ENCODE measurements at regions not wholly inside any gene's neighbourhood (a gene's known extent, or its start where the extent isn't known, plus 50 kb on each side); places are given as distances from the start of the nearest gene placed in this dataset.

DNA sequence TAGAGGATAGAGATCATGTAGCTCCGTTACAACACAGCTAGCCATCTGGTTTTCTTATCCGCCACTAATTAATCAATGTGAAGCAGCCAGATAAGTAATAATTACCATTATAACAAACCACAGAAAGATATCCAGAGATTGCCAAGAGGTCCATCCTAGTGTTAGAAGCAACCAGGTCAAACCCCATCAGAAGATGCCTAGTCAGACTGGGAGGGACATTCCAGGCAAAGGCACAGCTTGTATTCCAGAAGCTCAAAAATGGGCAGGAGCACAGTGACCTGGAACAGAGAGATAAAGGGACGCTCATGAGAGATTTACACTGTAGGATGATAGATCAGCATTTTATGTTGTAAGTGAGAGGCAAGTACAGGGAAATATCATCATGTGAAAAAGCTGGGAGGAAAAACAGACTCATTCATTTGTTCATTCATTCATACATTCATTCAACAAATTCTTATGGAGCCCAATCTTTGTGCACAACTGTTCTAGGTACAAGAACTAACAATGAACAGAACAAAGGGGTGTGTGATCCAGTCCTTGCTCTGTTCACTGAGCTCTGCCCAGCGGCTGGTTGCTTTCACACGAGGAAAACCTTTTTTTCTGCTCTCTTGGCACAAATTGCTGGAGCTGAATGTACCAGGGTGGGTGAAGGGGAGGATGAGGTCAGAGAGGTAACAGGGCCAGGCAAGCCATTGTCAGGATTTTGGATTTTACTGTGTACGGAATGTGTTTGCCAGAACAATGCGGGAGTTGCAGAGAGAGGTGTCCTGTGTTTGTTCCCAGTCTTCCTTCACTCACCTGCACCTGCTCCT lies 240.8 kb upstream of the FGGY start:
- no peaks in the 10 kb centered on the region for H3K9me3 ChIP-seq (ENCODE audit: control insufficient read depth, low read length)
- H3K36me3 ChIP-seq (ENCODE audit: control insufficient read depth, insufficient read depth, low read length), result no peaks in the 10 kb centered on the region
- peaks cover 40% of the 10 kb centered on the region for H3K4me1 ChIP-seq (ENCODE audit: control insufficient read depth, insufficient read depth, low read length)
- H3K9ac ChIP-seq (ENCODE audit: low read length), result no peak overlapping the region
- no peaks in the 10 kb centered on the region for H3K27me3 ChIP-seq (ENCODE audit: control insufficient read depth, insufficient read depth, low read length)
- no peak overlapping the region for H3K4me3 ChIP-seq (ENCODE audit: low read length)

DNA sequence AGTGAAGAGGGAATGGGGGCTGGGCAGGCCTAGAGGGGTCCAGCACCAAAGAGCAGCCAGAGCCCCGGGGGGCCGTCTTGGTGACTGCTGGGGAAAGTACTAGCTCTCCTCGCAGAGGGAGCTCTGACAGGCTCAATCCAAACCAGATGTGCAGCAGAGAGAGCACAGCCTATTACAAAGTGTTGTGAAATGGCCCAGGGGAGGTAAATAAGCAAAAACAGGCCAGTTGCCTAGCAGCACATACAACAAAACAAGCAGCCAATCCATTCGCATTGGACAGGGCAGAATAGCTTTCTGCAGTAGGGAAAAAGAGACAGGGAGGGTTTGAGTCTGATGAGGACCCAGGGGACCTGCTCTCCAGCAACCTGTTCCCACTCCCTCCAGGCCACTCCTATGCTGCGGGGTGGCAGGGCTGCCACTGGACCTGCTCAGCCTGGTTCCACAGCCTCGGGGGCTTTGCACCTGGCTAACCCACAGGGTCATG lies 239.6 kb upstream of the FGGY start:
- no peaks in the 10 kb centered on the region for H3K36me3 ChIP-seq (ENCODE audit: control insufficient read depth, insufficient read depth, low read length)
- H3K9ac ChIP-seq (ENCODE audit: low read length), result peak overlapping the region; percentile 16
- no peaks in the 10 kb centered on the region for H3K9me3 ChIP-seq (ENCODE audit: control insufficient read depth, low read length)
- H3K4me1 ChIP-seq (ENCODE audit: control insufficient read depth, insufficient read depth, low read length), result peaks cover 44% of the 10 kb centered on the region
- H3K27me3 ChIP-seq (ENCODE audit: control insufficient read depth, insufficient read depth, low read length), result no peaks in the 10 kb centered on the region
- H3K4me3 ChIP-seq (ENCODE audit: low read length), result no peak overlapping the region

DNA sequence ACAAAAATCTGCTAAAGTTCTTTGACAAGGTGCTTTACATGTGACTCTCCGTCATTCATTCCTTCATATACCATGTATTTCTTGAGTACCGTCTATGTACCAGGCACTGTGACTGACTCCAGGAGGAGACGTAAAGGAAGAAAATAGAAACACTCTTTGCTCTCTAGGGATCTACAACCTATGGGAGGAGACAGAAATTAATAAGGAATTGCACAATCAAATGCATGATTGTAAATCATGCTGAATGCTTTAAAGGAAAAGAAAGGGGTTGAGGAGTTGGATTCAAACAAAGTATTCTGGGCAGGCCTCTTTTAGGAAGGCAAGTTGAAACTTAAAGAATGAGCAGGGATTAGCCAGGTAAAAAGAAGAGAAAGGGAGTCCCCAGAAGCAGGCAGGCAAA lies 239.1 kb upstream of the FGGY start:
- Histone ChIP-seq H3K27me3 (ENCODE audit: control insufficient read depth, insufficient read depth, low read length) (no peaks in the 10 kb centered on the region), H3K9ac (ENCODE audit: low read length) (peak overlapping the region; percentile 16), H3K9me3 (ENCODE audit: control insufficient read depth, low read length) (no peaks in the 10 kb centered on the region), H3K36me3 (ENCODE audit: control insufficient read depth, insufficient read depth, low read length) (no peaks in the 10 kb centered on the region), H3K4me1 (ENCODE audit: control insufficient read depth, insufficient read depth, low read length) (peaks cover 41% of the 10 kb centered on the region), H3K4me3 (ENCODE audit: low read length) (no peak overlapping the region)

DNA sequence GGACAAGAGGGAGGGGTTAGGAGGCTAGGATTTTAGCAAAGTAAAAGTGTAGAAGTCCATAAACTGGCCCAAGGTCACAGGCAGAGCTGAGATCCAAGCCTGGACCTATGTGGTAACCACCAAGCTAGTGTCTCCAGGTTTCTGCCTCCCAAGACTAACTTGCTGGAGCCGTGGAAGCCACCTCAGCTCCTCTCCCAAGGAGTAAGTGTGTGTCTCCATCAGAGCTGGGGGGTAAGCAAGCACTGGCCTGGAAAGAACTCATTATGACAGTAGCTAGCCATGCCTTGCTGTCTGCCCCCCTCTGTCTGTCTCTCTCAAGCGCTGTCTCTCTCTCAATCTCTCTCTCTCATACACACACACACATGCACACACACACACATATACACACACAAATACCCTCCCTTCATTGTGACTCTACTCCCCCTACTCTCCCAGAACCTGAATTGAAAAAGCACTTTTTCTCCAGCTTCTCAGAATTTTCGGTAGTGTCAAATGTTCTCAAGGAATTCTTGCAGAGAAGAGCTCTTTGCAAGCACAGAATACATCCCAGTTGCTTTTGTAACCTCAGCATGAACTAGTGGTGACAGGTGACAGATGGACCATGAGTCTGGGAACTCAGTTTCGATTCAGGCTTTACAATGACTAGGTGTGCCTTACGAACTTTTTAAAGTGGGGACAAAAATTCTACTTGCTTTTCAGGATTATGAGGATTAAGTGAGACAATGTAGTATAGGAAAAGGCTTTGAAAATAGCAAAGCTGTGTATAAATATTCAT lies 238.0 kb upstream of the FGGY start:
- no peaks in the 10 kb centered on the region for H3K27me3 ChIP-seq (ENCODE audit: control insufficient read depth, insufficient read depth, low read length)
- no peaks in the 10 kb centered on the region for H3K36me3 ChIP-seq (ENCODE audit: control insufficient read depth, insufficient read depth, low read length)
- no peak overlapping the region for H3K4me3 ChIP-seq (ENCODE audit: low read length)
- peaks cover 45% of the 10 kb centered on the region for H3K4me1 ChIP-seq (ENCODE audit: control insufficient read depth, insufficient read depth, low read length)
- H3K9ac ChIP-seq (ENCODE audit: low read length), result no peak overlapping the region
- H3K9me3 ChIP-seq (ENCODE audit: control insufficient read depth, low read length), result no peaks in the 10 kb centered on the region

DNA sequence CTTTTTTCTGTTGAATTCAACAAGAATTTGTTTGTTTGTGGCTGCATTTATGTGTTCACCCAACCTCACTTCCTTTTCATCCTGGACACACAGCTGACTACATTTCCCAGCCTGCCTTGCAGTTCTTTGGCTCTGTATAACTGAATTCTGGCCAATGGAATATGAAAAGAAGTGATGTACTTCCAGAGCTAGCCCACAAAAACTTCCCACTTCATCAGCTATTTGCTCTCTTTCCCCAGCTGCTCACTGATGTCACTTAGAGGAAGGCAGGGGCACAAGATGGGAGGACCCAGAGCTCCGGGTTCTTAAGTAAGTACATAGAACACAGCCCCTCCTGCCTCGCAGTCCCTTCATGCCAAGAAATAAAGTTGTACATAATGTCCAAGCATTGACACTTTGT lies 235.0 kb upstream of the FGGY start:
- no peak overlapping the region for H3K9ac ChIP-seq (ENCODE audit: low read length)
- no peaks in the 10 kb centered on the region for H3K27me3 ChIP-seq (ENCODE audit: control insufficient read depth, insufficient read depth, low read length)
- H3K4me3 ChIP-seq (ENCODE audit: low read length), result no peak overlapping the region

DNA sequence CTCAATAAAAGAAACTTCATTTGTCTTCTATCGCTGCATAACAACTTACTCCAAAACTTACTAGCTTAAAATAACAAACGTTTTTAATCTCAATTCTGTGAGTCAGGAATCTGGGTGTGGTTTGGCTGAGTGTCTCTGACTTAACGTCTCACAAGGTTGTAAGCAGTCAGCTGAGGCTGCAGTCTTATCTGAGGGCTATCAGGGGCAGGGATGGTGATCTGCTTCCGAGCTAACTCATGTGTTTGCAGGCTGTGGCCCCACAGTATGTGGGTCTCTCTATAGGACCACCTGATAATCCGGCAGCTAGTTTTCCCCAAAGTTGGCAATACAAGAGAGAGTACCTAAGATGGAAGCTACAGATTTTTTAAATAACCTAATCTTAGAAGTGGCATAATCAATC lies 234.2 kb upstream of the FGGY start:
- Histone ChIP-seq H3K27me3 (ENCODE audit: control insufficient read depth, insufficient read depth, low read length) (no peaks in the 10 kb centered on the region), H3K9ac (ENCODE audit: low read length) (no peak overlapping the region), H3K4me1 (ENCODE audit: control insufficient read depth, insufficient read depth, low read length) (peaks cover 21% of the 10 kb centered on the region), H3K4me3 (ENCODE audit: low read length) (no peak overlapping the region), H3K9me3 (ENCODE audit: control insufficient read depth, low read length) (no peaks in the 10 kb centered on the region), H3K36me3 (ENCODE audit: control insufficient read depth, insufficient read depth, low read length) (no peaks in the 10 kb centered on the region)

More for the DNA sequence above, 235.0 kb upstream of the FGGY start:
- peaks cover 30% of the 10 kb centered on the region for H3K4me1 ChIP-seq (ENCODE audit: control insufficient read depth, insufficient read depth, low read length)
- H3K9me3 ChIP-seq (ENCODE audit: control insufficient read depth, low read length), result no peaks in the 10 kb centered on the region
- H3K36me3 ChIP-seq (ENCODE audit: control insufficient read depth, insufficient read depth, low read length), result no peaks in the 10 kb centered on the region

DNA sequence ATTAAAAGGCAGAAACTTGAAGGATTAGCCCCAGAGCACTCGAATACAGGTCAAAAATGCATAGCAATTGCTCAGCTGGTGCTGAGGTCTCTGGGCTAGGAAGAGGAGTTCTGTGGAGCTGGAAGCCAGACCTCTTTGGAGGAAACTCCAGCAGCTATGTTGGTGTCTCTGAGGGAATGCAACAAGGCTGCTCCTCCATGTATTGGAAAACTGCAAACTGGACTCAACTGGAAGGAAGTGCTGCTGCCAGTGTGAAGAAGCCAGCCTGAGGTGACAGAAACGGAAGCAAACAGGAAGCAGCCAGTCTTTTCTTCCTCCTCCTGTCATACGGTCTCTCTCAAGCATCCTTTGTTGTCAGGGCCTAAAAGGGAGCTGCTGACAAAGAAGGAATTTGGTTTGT lies 233.4 kb upstream of the FGGY start:
- Histone ChIP-seq H3K9me3 (ENCODE audit: control insufficient read depth, low read length) (no peaks in the 10 kb centered on the region), H3K4me3 (ENCODE audit: low read length) (no peak overlapping the region), H3K27me3 (ENCODE audit: control insufficient read depth, insufficient read depth, low read length) (no peaks in the 10 kb centered on the region)

DNA sequence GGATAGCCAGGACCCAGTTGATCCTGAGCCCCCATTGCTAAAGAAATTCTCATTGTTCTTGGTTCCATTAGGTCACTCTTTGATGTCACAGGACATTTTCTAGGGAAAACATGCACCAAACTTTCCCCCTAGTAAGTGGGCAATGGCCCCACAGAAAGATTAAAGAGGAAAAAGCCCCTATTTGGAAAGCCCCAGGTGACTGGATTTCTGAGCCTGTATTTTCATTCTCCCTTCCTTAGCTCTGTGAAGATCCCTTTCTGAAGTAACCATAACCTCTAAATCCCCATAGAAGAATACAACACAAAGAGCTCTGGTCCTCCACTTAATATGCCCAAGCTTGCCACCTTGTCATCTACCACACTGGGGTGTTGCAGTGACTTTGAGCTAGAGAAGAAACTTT lies 232.3 kb upstream of the FGGY start:
- Histone ChIP-seq H3K4me1 (ENCODE audit: control insufficient read depth, insufficient read depth, low read length) (peaks cover 13% of the 10 kb centered on the region), H3K9me3 (ENCODE audit: control insufficient read depth, low read length) (no peaks in the 10 kb centered on the region), H3K36me3 (ENCODE audit: control insufficient read depth, insufficient read depth, low read length) (no peaks in the 10 kb centered on the region), H3K27me3 (ENCODE audit: control insufficient read depth, insufficient read depth, low read length) (no peaks in the 10 kb centered on the region), H3K4me3 (ENCODE audit: low read length) (no peak overlapping the region), H3K9ac (ENCODE audit: low read length) (no peak overlapping the region)

More for the DNA sequence above, 233.4 kb upstream of the FGGY start:
- Histone ChIP-seq H3K36me3 (ENCODE audit: control insufficient read depth, insufficient read depth, low read length) (no peaks in the 10 kb centered on the region), H3K9ac (ENCODE audit: low read length) (no peak overlapping the region), H3K4me1 (ENCODE audit: control insufficient read depth, insufficient read depth, low read length) (peaks cover 13% of the 10 kb centered on the region)

DNA sequence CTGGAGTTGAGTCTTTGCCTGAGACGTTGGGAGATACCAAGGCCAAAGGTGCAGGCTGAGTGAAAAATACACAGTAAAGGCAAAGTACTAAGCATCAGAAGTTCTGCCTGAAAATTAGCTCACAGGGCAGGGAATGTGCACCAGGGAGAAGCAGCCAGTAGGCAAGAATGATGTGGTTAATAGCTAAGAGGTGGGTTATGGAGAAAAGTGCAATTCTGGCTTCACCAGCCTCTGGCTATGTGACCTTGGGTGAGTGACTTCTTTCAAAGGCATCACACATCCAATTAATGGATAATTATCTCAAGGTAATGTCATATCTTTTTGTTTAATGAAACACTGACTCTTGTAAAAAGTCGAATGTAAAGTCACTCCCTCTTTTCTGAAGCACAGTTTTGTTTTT lies 230.7 kb upstream of the FGGY start:
- H3K4me1 ChIP-seq (ENCODE audit: control insufficient read depth, insufficient read depth, low read length), result peaks cover 23% of the 10 kb centered on the region
- H3K27me3 ChIP-seq (ENCODE audit: control insufficient read depth, insufficient read depth, low read length), result no peaks in the 10 kb centered on the region
- H3K4me3 ChIP-seq (ENCODE audit: low read length), result no peak overlapping the region
- no peaks in the 10 kb centered on the region for H3K9me3 ChIP-seq (ENCODE audit: control insufficient read depth, low read length)
- H3K9ac ChIP-seq (ENCODE audit: low read length), result no peak overlapping the region
- no peaks in the 10 kb centered on the region for H3K36me3 ChIP-seq (ENCODE audit: control insufficient read depth, insufficient read depth, low read length)

DNA sequence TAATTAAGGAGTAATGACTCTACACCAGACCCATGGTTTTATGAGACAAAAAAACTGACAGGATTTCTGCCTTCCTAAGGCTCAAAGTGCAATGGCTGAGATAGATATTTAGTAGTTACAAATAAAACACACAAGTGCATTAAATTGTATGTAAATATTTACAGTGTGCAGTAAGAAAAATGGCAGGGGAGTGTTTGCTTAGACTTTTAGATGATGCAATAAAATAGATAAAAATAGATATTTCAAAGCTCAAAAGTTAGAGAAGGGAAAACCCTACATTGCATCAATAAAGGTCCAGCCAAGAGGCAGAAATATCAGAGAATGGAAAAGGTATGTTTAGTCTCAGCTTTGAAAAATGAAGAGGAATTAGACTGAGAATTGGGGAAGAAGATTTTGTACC lies 226.3 kb upstream of the FGGY start:
- Histone ChIP-seq H3K9ac (ENCODE audit: low read length) (no peak overlapping the region), H3K9me3 (ENCODE audit: control insufficient read depth, low read length) (no peaks in the 10 kb centered on the region), H3K4me1 (ENCODE audit: control insufficient read depth, insufficient read depth, low read length) (peaks cover 15% of the 10 kb centered on the region), H3K4me3 (ENCODE audit: low read length) (no peak overlapping the region), H3K36me3 (ENCODE audit: control insufficient read depth, insufficient read depth, low read length) (no peaks in the 10 kb centered on the region), H3K27me3 (ENCODE audit: control insufficient read depth, insufficient read depth, low read length) (no peaks in the 10 kb centered on the region)

DNA sequence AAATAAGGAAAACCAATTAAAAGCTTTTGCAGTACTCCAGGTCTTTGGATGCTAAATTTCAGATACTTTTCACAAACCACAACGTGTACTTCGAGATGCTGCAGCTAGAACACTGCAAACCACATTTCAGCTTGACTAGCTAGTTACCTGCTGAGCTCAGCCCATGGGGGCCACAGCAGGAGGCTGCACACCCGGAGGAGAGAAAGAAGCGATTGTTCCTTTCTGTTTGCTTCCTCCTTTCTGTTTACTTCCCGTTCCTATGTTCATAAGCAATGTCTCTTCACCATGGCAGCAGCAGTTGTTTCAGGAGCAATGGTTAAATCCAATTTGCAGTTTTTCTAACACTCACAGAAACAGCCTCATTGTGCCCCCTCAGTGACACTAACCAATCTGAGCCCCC lies 225.6 kb upstream of the FGGY start:
- H3K4me3 ChIP-seq (ENCODE audit: low read length), result no peak overlapping the region
- H3K9ac ChIP-seq (ENCODE audit: low read length), result no peak overlapping the region
- H3K4me1 ChIP-seq (ENCODE audit: control insufficient read depth, insufficient read depth, low read length), result peaks cover 15% of the 10 kb centered on the region
- H3K36me3 ChIP-seq (ENCODE audit: control insufficient read depth, insufficient read depth, low read length), result no peaks in the 10 kb centered on the region
- H3K9me3 ChIP-seq (ENCODE audit: control insufficient read depth, low read length), result no peaks in the 10 kb centered on the region
- H3K27me3 ChIP-seq (ENCODE audit: control insufficient read depth, insufficient read depth, low read length), result no peaks in the 10 kb centered on the region

DNA sequence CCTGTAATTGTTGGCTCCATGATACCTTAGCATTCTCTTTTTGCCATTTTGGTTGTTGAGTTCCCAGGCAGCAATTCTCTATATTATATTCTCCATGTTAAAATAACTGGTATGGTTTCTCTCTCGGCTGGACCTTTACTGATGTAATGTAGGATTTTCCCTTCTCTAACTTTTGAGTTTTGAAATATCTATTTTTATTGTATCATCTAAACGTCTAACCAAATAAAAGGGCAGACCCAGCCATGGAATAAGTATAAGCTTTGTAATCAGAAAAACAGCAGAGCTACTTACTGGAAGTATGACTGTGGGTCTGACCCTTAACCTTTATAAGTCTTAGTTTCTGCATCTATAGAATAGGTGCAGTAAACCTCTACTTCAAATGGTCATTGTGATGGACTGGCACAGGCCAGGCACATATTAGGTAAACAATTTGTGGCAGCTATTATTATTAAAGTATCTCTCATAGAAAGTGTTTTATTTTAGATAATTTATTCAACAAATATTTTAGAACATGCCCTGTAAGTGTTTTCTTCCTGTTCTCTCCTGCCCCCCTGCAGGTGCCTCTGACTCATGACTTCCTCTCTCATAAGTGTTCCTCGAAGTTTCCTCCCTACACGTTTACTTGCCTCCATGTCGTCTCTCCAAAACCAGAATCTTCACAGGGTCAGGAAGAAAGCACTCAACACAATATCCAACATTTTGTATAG lies 224.9 kb upstream of the FGGY start:
- H3K9ac ChIP-seq (ENCODE audit: low read length), result no peak overlapping the region
- peaks cover 15% of the 10 kb centered on the region for H3K4me1 ChIP-seq (ENCODE audit: control insufficient read depth, insufficient read depth, low read length)
- no peaks in the 10 kb centered on the region for H3K27me3 ChIP-seq (ENCODE audit: control insufficient read depth, insufficient read depth, low read length)
- H3K36me3 ChIP-seq (ENCODE audit: control insufficient read depth, insufficient read depth, low read length), result no peaks in the 10 kb centered on the region
- H3K4me3 ChIP-seq (ENCODE audit: low read length), result no peak overlapping the region
- H3K9me3 ChIP-seq (ENCODE audit: control insufficient read depth, low read length), result no peaks in the 10 kb centered on the region
